Esophagus squamous epithelium (tissue), 5 donors: ENCODE measurements at regions not wholly inside any gene's neighbourhood (a gene's known extent, or its start where the extent isn't known, plus 50 kb on each side); places are given as distances from the start of the nearest gene placed in this dataset.

ENCODE experiments used
- DNase-seq: peaks from one replicate; lab custom pipeline; 2025; lab: John Stamatoyannopoulos, UW
- H3K27ac ChIP-seq, 4 donors: fragments of 200-600 bp; sonication (generic); one replicate each; pipeline ENCODE4 v1.5.1; 2016 to 2019; ENCODE audit warnings: mild to moderate bottlenecking in 1 of 4
- H3K27me3 ChIP-seq, 4 donors: fragments of 200-600 bp; sonication (generic); 1 replicate in 3 of 4; 2 replicates in 1 of 4; pipeline versions ENCODE4 v1.5.1 to v1.6.0; 2017 to 2021; ENCODE audit warnings: antibody characterized with exemption in 1 of 4
- H3K36me3 ChIP-seq, 3 donors: fragments of 200-600 bp; sonication (generic); one replicate each; pipeline ENCODE4 v1.5.1; 2016 to 2019
- H3K4me1 ChIP-seq, 3 donors: fragments of 200-600 bp; sonication (generic); one replicate each; pipeline ENCODE4 v1.5.1; 2017 to 2019
- H3K4me3 ChIP-seq, 4 donors: fragments of 200-600 bp; sonication (generic); 1 replicate in 3 of 4; 2 replicates in 1 of 4; pipeline ENCODE4 v1.5.1; 2016 to 2019; ENCODE audit warnings: mild to moderate bottlenecking in 2 of 4, moderate library complexity in 1 of 4
- H3K9me3 ChIP-seq, 3 donors: fragments of 200-600 bp; sonication (generic); one replicate each; pipeline ENCODE4 v1.5.1; 2016 to 2019
- POLR2A ChIP-seq, 4 donors: fragments of 450-650 bp; IDR thresholded peaks; one replicate each; pipeline ENCODE4 v1.6.1; 2017; ENCODE audit warnings: antibody characterized with exemption in 4 of 4, mild to moderate bottlenecking in 4 of 4, moderate library complexity in 3 of 4
- WGBS, 2 donors: methylation state at CpG; one replicate each; pipeline ENCODE4 v1.1.5; 2018; 5-methylcytosine and 5-hydroxymethylcytosine counted together
- intact Hi-C: fragments of 100-400 bp; cut with DNase I; formaldehyde crosslinking; loops from one replicate; pipeline ENCODE4 v1.15.0; 2022
- TF ChIP-seq, protein P1 (sequence below), 6 experiments: fragments of 450-650 bp in 4 of 6; fragments of 200-600 bp in 2 of 6; sonication (generic) in 2 of 6; IDR thresholded peaks; one replicate each; pipeline ENCODE4 v1.5.1; 2016 to 2019; ENCODE audit warnings: antibody characterized with exemption in 6 of 6, mild to moderate bottlenecking in 4 of 6, moderate library complexity in 4 of 6
- donor health status: DM: yes; HTN: yes; CAD: no.

DNA sequence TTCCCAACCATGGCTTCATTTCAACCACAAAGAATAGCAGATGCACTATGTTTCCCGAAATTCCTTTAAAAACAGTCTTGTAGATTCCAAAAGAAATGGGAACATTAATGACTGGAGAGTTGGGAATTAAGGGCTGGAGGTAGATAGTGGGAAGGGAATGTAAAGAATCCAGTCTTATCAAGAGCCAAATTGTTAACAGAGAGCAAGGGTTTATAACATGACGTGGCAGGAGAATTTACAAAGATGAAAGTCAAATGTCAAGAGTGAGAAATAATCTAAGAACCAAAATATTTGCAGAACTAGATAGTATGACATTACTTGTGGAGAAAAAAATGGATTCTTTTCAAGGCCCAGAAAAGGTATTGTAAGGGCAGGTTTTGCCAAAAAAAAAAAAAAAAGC is 200.9 kb downstream of the GRIN2B start:
- no peak for TF ChIP-seq POLR2A (IDR thresholded peaks at IDR 0.05)
- TF ChIP-seq, protein P1, sequence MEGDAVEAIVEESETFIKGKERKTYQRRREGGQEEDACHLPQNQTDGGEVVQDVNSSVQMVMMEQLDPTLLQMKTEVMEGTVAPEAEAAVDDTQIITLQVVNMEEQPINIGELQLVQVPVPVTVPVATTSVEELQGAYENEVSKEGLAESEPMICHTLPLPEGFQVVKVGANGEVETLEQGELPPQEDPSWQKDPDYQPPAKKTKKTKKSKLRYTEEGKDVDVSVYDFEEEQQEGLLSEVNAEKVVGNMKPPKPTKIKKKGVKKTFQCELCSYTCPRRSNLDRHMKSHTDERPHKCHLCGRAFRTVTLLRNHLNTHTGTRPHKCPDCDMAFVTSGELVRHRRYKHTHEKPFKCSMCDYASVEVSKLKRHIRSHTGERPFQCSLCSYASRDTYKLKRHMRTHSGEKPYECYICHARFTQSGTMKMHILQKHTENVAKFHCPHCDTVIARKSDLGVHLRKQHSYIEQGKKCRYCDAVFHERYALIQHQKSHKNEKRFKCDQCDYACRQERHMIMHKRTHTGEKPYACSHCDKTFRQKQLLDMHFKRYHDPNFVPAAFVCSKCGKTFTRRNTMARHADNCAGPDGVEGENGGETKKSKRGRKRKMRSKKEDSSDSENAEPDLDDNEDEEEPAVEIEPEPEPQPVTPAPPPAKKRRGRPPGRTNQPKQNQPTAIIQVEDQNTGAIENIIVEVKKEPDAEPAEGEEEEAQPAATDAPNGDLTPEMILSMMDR (IDR thresholded peaks at IDR 0.05): no peak
- DNase-seq: no peak
- Histone ChIP-seq H3K4me1 (no peaks in the 10 kb centered on the region), H3K27me3 (no peaks in the 10 kb centered on the region), H3K27ac (no peak overlapping the region), H3K9me3 (no peaks in the 10 kb centered on the region), H3K4me3 (no peak overlapping the region), H3K36me3 (no peaks in the 10 kb centered on the region)
- WGBS, 2 donors: 33 to 44% methylated on average over 2 of the region's 2 CpGs
- intact Hi-C loops: no loop called here

DNA sequence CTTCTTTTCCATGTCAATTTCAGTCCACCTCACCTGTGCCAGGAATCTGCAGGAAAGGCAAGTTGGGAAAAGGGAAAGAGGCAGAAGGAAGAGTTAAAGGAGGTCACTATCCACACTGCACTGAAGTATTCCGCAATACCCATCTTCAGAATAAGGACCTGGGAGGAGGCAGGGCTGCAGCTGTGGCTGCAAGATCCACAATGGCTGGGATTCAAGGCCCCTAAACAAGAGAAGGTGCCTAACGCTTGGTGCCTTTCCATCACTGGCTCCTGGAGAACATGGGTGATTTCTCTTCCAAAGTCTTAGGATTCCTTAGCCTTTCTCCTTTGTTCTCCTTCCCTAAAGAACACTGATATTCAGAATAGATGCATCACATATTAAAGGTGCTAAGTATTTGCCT is 204.0 kb downstream of the GRIN2B start:
- Histone ChIP-seq H3K4me1 (no peaks in the 10 kb centered on the region), H3K9me3 (no peaks in the 10 kb centered on the region), H3K4me3 (no peak overlapping the region), H3K36me3 (no peaks in the 10 kb centered on the region), H3K27me3 (no peaks in the 10 kb centered on the region), H3K27ac (no peak overlapping the region)
- intact Hi-C loops: no loop called here
- TF ChIP-seq, protein P1 (IDR thresholded peaks at IDR 0.05): no peak
- TF ChIP-seq POLR2A (IDR thresholded peaks at IDR 0.05): no peak
- DNase-seq: no peak
- 76 to 84% methylated on average over 2 of the region's 2 CpGs for WGBS, 2 donors

DNA sequence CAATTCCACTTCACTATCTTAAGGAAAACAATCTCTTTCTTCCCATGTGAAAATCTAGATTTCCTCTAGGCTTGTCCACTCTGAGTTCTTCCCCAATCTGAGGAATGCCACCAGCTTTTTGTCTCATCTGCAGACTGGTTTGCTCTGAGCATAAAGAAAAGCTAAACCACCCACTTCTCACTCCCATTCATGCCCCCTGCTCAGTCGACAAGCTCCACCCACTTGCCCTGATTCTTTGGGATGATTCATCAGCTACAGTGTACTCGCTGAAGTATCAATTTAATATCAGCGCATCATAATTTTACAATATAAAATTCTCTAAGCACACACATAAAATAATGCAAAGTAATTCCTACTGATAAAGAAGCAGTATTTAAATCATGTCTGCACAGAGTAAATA is 209.1 kb downstream of the GRIN2B start:
- Histone ChIP-seq H3K36me3 (no peaks in the 10 kb centered on the region), H3K27me3 (no peaks in the 10 kb centered on the region), H3K4me3 (no peak overlapping the region), H3K4me1 (no peaks in the 10 kb centered on the region), H3K27ac (no peak overlapping the region), H3K9me3 (no peaks in the 10 kb centered on the region)
- WGBS, 2 donors: 59 to 74% methylated on average over 3 of the region's 3 CpGs
- no peak for DNase-seq
- intact Hi-C loops: no loop called here
- TF ChIP-seq POLR2A (IDR thresholded peaks at IDR 0.05): no peak
- TF ChIP-seq, protein P1 (IDR thresholded peaks at IDR 0.05): no peak

DNA sequence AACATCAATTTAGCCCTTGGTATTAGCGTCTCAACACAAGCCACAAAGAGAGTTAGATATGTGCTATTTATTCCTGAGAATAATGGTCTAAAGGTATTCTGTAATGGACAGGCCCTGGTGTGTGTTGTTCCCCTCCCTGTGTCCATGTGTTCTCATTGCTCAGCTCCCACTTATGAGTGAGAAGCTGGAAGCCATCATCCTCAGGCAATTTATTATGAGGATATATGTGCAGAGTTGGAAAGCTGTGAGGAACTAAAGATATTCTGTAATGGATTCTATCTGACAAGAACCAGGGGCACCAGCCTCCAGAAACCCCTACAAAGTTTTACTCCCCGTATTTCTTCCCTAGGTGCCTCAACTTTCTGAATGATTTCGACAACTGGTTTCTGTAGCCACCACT is 210.8 kb downstream of the GRIN2B start:
- Histone ChIP-seq H3K27me3 (no peaks in the 10 kb centered on the region), H3K27ac (no peak overlapping the region), H3K9me3 (no peaks in the 10 kb centered on the region), H3K36me3 (no peaks in the 10 kb centered on the region), H3K4me3 (no peak overlapping the region), H3K4me1 (no peaks in the 10 kb centered on the region)
- TF ChIP-seq POLR2A (IDR thresholded peaks at IDR 0.05): no peak
- TF ChIP-seq, protein P1 (IDR thresholded peaks at IDR 0.05): no peak
- DNase-seq: no peak
- 42 to 59% methylated on average over 3 of the region's 3 CpGs for WGBS, 2 donors
- intact Hi-C loops: no loop called here

DNA sequence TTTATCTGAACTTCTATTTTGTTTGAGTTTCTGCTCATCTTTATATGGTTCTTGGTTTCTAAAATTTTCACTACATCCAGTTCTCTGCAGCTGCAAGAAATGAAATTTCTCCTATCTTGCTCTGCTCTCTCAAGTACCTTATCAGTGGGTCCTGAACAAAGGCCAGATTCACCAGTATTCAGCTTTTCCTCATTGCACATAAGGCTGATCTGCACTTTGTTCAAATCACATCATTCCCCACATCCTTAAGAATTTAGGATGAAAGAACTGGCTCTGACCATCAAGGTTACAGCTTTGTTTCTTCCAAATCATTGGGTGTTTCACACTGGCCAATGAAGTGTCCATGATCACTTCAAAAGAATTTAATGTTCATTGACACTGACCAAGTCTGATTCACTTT is 211.4 kb downstream of the GRIN2B start:
- Histone ChIP-seq H3K4me3 (no peak overlapping the region), H3K27ac (no peak overlapping the region), H3K9me3 (no peaks in the 10 kb centered on the region), H3K27me3 (no peaks in the 10 kb centered on the region), H3K4me1 (no peaks in the 10 kb centered on the region), H3K36me3 (no peaks in the 10 kb centered on the region)
- no peak for DNase-seq
- intact Hi-C loops: no loop called here
- TF ChIP-seq, protein P1 (IDR thresholded peaks at IDR 0.05): no peak
- no peak for TF ChIP-seq POLR2A (IDR thresholded peaks at IDR 0.05)
